OCI-LY3 (cell line): ENCODE measurements at regions not wholly inside any gene's neighbourhood (a gene's known extent, or its start where the extent isn't known, plus 50 kb on each side); places are given as distances from the start of the nearest gene placed in this dataset.

Experiments
- EZH2phosphoT487 ChIP-seq: fragments of 200-600 bp; shearing (Covaris generic); IDR thresholded peaks from 2 replicates; pipeline ENCODE4 v1.6.1; 2018; ENCODE audit warnings: antibody characterized with exemption, mixed run types, low read depth
- TF ChIP-seq, protein P1 (sequence below): fragments of 200-600, 300-600 bp; sonication (generic); IDR thresholded peaks from 2 replicates; pipeline ENCODE4 v1.5.1; 2014; ENCODE audit warnings: antibody characterized with exemption, low read length, low read depth

DNA sequence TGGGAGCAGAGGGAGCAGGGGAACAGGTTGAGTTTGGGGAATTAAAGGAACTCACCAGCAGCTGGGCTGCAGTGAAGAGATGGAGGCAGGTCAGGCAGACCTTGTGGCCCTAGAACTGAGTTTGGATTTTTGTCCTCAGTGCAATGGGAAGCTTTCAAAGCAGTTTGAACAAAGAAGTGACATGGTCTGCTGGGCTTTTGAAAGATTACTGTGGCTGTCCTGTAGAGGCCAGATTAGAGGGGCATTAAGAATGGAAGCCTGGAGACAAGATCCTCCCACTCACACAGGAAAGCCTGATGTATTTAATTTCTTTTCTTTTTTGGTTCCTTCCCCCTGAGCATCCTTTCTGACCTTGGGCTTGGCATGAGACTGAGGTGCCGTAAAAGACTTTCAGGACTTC lies 118.1 kb upstream of the LHCGR start:
- TF ChIP-seq, protein P1, sequence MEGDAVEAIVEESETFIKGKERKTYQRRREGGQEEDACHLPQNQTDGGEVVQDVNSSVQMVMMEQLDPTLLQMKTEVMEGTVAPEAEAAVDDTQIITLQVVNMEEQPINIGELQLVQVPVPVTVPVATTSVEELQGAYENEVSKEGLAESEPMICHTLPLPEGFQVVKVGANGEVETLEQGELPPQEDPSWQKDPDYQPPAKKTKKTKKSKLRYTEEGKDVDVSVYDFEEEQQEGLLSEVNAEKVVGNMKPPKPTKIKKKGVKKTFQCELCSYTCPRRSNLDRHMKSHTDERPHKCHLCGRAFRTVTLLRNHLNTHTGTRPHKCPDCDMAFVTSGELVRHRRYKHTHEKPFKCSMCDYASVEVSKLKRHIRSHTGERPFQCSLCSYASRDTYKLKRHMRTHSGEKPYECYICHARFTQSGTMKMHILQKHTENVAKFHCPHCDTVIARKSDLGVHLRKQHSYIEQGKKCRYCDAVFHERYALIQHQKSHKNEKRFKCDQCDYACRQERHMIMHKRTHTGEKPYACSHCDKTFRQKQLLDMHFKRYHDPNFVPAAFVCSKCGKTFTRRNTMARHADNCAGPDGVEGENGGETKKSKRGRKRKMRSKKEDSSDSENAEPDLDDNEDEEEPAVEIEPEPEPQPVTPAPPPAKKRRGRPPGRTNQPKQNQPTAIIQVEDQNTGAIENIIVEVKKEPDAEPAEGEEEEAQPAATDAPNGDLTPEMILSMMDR = no peak
- TF ChIP-seq EZH2phosphoT487 = no peak
